NCI-H460 (cell line): ENCODE measurements at regions not wholly inside any gene's neighbourhood (a gene's known extent, or its start where the extent isn't known, plus 50 kb on each side); places are given as distances from the start of the nearest gene placed in this dataset.
"Not testable (repeated sequence)": the region's sequence is repeated elsewhere in the genome, so short reads cannot be mapped to it uniquely, and the experiment has no call there.

Experiments used
- DNase-seq: peaks from one replicate; pipeline ENCODE4 v3.0.0-alpha.2; 2016; ENCODE audit warnings: low read depth; ENCODE audit errors: extremely low read depth

DNA sequence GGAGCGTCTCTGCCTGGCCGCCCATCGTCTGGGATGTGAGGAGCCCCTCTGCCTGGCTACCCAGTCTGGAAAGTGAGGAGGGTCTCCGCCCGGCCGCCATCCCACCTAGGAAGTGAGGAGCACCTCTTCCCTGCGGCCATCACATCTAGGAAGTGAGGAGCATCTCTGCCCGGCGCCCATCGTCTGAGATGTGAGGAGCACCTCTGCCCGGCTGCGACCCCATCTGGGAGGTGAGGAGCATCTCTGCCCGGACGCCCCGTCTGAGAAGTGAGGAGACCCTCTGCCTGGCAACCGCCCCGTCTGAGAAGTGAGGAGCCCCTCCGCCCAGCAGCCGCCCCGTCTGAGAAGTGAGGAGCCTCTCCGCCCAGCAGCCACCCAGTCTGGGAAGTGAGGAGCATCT, 84.5 kb downstream of the IDS start:
- not testable (repeated sequence) for DNase-seq

DNA sequence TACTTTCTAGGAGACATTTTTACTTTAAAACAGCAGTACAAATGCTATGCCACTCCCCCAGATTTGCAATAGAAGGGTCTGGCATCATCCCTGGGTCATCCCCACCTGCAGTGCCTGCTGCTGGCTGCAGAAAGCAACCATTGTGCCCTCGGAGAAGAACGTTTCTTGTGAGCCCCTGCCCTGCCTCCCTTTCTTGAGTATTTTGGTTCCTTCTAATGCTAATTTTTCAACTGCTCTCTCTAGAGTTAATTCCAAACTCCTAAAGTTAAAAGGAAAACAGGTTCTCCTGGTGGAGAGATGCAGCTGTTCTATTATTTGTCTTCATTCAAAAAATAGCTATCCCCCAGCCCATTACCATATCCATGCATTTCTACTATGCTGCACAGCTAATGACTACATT, 107.1 kb downstream of the IDS start:
- DNase-seq: no peak

DNA sequence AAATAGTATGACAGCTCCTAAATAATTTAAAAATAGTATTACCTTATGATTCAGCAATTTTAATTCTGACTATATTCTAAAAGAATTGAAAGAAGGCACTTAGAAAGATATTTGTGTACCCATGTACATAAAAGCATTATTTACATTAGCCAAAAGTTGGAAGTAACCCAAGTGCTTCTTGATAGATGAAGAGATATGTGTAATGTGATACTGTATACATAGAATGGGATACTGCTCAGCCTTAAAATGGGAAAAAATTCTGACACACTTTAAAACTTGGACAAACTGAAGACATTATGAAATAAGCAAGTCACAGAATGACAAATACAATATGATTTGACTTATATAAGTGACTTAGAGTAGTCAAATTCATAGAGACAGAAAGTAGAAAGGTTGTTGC, 112.2 kb downstream of the IDS start:
- DNase-seq: no peak

DNA sequence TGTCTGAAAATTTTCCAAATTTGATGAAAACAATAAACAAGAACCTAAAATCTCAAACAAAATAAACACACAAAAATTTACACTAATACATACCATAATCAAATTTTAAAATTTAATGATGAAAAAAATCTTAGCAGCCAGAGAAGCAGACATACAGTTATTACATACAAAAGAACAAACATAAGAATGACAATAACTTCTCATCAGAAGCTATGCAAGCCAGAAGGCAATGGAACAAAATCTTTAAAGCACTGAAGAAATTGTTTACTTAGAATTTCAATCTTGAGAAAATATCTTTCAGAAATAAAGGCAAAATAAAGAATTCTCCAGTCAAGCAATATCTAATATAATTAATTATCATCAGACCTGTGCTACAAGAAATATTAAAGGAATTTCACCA, 121.3 kb downstream of the IDS start:
- DNase-seq: no peak

DNA sequence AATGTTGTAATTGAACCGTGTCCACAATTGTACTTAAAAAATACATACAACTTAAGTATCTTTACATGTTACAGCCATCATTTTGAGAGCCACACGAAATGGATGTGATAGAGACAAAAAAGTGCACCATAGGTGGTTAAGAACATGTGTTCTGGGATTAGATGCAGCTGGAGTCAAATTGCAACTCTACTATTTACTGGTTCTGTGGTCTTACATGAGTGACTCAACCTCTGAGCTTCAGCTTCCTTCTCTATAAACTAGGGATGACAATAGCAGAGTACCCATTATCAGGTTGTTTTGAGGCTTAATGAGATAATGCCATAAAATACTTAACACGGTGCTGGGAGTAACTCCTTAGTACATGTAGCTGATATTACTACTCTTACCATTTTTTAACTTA, 130.4 kb downstream of the IDS start:
- DNase-seq: no peak

DNA sequence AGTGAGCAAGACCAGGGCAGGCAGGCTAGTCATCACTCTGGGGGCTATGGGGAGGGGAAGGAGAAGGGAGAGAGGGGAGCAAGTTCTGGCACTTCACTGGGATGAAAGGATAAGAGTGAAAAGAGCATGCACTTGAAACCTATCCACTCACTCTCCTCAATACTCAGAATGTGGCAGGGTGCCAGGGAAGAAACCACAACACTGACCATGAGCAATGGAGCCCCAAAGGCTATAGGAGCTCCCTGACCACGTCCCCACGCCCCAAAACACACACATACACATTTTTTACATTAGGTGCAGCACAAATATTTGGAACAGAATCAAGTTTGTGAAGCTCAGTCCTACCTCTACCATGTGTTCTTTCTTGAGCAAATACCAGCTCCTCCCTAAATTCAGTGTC, 132.2 kb downstream of the IDS start:
- DNase-seq: no peak

DNA sequence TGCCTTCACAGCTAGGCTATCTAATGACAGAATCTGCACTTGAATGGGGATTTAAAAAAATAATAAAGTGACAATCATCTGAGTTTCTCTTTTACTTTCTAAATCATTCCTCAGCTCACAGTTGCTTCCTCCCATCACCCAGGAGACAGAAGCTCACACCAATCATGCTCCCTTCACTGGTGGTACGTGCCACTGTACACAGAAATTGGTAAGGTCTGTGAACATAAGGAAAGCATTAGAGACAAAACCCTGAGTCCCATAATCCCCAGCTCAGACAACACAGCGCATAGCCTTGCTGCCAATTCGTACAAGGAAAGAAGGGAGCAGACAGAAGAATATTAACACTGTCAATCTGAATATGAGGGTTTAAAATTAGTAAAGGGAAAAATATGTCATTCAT, 133.1 kb downstream of the IDS start:
- DNase-seq: no peak

DNA sequence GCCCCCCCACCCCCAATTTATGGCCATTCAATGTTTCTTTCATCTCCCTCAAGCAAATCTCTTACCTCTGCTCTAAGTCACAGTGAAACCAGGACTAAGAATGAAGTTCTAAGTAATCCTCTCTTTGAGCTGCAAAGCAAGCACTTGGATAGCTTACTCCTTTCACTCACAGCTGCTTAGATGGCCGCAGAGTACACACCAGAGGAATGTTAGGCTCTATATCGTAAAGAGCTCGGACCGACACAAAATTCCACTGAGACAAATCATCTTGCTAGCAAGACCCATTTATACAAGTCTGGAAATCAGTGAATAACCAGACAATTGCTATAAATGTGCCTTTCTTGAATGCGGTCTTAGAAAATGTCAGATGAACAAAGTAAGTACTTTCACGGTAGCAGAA, 135.0 kb downstream of the IDS start:
- no peak for DNase-seq

DNA sequence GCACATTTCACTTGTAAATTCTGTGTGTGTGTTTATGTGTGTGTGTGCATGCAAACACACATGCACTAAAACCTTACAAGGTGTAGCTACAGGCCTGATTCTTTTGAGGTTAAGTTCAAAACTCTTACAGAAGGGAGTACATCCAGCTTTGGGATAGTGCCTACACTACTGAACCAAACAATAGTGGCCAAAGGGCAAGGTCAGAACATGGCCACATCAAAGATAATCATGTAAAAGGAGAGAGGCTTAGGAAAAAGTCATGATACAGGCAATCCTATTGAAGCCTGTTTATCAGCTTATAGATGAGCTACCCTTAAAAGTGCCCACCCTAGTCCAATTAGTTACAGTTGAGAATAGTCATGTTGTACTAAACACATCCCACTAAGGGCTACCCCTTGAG, 139.6 kb downstream of the IDS start:
- DNase-seq: no peak

DNA sequence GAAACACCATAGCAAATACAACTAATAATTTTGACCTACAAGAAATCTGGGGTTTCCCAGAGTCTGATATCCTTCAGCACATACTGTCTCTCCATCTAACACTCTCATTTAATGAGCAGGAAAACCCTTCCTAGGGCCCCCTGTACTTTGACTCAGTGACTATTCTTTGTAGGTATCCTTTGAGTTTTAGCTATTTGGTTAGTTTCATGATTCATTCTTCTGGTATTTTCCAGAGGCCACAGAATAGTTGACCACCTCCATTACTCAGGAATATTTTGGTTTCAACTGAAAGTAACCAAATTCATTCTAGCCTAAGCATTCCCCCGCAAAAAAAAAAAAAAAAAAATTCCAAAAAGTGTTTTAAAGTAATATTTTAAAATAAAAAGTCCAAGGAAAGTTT, 140.0 kb downstream of the IDS start:
- no peak for DNase-seq

DNA sequence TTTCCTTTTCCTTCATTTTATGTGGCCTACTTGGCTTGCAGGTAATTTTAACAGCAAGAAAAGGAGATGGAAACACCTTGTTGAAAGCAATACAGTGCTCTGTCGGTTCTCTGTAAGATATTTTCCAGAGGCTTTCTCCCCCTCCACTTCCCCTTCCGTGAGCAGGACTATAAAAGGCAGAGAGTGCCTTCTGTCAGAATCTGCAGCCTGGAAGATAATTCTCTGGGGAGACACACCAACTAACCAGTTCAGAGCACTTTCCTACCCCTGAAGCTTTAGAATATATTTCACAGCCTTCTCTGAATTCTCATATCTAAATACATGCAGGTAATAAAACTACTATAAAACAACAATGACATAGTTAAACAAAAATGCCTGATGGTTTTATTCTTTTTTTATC, 141.1 kb downstream of the IDS start:
- DNase-seq: no peak

DNA sequence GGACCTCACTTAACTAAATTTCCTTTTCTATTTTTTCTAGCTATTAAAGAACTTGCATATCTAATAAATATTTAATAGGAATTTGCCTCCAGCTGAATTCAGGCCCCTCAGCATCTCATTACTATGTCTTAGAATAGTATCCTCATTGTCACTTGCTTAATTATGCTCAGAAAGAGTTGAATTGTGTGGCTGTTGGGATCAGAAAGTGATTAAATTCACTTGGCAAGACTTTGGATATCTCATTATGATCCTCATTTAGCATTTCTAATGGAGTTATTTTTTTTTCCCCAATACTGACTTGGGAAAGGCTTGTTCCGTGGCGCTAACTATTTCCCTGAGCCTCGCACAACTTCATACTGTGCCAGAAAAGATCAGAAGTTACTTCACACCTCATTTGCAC, 158.8 kb downstream of the IDS start:
- no peak for DNase-seq

DNA sequence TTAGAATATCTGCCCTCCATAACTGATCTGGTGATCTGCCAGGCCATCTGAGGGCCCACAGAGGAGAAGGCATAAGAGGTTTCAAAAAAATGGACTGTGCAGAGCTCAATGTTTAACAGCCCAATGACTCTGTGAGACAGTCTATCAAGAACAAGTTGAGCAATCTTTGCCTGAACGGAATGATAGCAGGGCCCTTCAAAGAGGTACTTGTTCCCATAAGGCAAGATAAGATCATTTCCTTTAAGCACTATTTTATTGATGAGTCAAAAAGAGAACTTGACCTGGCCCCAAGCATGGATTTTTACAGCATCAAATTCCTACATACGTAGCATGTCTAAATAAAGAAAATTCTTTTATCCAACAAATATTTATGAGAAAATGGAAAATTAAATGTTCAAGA, 182.8 kb downstream of the IDS start:
- no peak for DNase-seq

DNA sequence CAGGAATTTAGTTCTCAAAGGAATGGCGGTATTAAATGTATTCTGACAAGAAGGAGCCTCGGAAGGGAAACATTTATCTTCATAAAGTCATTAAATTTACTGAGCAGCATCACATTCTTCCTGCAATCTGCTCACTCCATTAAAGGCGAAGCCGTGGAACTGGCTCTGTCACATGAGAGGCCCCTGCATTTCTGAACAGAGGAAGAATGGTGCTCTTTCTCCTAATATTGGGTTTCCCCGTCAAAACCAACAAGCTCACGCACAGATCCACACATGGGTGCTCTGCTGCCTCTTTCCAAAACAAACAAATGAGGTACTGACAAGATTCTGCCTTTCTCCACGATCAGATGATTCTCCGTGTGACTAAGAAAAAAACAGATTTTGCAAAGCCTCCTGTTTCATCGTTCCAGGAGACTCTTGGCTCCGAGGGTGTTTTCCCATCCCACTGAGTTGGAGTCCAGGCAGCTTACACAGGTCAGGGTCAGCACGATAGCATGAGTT, 191.2 kb downstream of the IDS start:
- DNase-seq: no peak

DNA sequence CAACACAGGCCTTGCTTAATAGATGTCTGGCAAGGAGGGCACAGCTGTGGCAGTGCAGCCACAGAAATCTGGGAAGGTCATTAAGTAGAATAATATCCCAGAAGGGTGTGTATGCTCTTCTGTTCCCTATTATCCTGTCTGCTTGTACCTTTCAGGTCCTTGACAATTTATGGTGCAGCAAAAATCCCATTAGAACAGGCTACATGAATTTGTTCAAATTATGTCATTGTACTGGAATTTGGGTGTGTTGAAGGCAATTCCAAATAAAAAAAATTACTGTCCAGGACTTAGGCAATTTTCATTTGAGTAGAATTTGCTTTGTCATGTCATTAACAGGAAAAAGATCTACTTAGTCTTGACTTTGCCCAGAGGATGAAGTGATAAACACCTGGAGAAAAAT, 192.1 kb downstream of the IDS start:
- no peak for DNase-seq

DNA sequence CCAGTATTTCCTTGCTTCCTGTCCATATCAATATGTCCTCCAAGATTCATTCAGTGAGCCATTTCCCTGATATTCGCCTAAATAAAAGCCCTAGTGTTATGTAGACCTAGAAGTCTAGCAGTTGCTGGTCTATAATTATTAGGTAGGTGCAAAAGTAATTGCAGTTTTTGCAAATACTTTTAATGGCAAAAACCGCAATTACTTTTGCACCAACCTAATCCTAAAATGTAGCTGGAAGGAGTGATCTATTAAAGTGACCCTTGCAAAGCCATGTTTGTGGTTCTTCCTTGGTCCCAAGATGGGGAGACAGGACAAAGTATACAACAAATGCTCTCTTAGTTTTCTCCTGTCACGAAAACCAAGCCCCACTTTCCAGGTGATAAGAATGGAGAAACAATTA, 193.0 kb downstream of the IDS start:
- DNase-seq: no peak

DNA sequence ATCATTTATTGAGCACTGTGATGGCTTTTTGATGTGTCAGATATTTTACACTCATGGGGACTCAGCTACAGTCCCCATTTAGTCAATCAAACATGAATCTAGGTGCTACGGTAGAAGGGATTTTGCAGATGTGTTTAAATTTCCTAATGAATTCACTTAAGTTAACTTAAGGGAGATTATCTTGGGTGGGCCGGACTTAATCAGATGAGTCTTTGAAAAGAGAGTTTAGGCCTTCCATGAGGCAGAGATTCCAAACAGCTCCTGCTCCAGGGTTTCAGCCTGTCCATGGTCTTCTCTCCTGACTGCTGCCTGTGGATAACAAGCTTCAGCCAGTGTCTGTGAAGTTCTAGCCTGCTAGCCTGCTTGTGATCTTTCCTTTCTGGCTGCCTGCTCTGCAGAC, 202.4 kb downstream of the IDS start:
- no peak for DNase-seq

DNA sequence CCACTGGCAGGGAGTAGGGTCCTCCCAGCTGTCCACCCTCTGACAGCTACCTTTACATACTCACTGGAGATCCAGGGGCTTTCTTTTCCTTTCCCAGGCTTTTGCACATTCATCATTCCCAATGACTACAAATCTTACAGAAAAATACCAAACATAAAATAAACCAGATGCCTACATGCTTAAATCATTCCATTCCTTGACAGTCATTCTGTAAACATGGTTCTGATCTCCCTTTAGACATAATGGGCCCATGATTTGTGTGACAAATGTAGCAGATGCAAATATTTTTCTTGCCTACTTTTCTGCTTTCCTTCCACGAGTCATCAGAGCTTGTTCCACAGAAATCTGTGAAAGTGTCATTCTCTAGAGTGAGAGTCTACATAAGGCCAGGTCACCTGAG, 207.0 kb downstream of the IDS start:
- DNase-seq: no peak

DNA sequence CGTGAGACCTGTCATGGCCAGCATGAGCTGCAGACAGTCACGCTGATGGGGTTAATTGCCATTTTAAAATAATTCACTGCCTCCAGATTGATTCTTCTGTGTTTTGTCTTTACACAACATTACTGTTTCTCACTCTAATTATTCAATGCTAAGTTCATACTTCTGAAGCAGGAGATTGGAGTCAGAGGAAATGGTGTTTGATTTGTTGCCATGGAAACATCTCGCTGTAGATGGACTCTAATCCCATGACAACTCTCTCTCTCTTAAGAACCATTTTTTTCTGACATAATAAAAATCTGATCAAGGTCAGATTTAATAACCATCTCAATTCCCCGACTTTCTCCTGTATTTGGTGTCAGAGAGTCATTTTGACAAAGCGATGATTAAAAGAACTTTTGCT, 209.0 kb downstream of the IDS start:
- no peak for DNase-seq

DNA sequence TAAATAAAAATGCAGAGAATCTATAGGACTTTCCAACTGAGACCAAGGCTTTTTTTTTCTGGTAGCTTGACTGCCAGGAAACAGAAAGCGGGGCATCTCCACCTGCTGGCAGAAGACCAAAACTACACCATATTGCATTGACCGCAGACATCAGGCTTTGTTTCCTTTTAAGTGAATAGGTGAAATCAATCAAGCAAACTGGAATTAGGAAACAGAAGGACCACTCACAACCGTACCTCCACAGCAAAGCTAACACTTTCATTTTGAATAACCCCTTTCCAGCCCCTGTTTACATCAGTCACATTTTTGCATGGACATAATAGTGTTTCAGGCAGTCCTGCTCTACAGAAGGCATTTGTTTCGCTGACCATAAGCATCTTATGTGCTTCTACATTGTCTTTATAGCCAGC, 218.2 kb downstream of the IDS start:
- DNase-seq: peak; percentile 30

DNA sequence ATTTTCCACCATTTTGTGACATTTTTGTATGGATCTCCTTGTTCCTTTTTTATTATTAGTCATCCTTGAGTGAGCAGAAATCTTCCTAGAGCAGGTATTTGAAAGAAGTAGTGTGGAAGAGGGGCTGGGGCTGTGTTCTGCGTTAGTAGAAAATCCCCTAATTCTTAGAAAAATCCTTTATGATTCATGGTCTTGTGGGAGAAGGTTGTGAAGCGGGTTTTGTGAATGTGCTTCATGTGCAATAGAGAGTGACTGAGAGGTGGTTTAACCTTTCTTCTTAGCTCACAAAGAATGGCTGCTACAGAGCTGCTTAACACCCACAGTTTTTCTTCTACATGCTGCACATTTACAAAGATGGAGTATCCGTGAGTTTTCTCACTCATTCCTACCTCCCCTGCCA, 220.5 kb downstream of the IDS start:
- no peak for DNase-seq

DNA sequence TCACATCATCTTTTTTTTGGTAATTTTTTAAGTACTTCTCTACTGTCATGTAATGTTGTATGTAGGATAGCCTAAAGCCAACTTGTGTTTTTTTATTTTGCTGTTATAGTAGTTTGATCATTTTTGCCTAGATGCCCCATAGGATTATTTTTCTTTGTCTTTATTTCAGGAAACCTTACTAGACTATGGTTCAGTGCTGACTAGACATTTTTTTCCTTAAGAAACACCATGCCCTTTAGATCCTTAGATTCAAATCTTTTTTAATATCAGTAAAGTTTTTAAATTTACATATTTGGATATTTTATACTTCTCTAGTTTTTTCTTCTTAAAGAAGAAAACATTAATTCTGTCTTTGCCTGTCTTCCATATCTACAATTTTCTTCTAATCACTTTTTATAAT, 221.3 kb downstream of the IDS start:
- no peak for DNase-seq

DNA sequence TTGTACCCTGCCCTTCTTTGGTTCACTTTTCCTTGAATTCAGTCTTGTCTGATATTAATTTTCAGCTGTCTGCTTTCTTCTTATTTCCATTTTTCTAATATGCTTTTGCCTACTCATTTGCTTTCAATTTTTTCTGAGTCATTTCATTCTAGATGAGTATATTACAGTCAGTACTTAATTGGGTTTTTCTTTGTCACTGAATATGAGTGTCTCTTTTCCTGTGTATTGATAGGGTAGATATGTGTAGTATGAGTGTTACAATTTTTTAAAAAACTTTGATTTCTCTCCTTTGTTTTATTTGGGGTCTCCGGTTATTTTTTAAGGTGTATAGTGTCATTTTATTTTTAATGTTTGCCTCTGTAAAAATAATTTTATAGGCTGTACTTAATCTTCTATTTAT, 222.2 kb downstream of the IDS start:
- no peak for DNase-seq

DNA sequence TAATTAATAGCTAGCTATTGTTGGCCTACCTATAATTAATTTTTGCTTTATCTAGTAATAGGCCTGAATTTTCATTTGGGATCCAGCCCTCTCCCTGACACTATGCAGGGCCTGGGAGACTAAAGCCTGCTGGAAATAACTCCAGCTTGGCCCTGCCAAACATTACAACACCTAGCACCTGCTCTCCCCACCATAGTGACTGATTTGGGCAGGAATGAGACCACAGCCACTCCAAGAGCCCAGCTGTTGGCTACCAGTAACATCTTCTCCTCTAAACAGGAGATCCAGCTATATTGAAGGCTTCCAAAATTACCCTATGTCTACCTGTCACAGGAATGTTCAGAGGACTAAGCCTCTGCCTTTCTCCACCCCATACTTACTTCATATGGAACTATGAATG, 225.1 kb downstream of the IDS start:
- no peak for DNase-seq
